ENCODE measurements at regions not wholly inside any gene's neighbourhood (a gene's known extent, or its start where the extent isn't known, plus 50 kb on each side); places are given as distances from the start of the nearest gene placed in this dataset.

DNA sequence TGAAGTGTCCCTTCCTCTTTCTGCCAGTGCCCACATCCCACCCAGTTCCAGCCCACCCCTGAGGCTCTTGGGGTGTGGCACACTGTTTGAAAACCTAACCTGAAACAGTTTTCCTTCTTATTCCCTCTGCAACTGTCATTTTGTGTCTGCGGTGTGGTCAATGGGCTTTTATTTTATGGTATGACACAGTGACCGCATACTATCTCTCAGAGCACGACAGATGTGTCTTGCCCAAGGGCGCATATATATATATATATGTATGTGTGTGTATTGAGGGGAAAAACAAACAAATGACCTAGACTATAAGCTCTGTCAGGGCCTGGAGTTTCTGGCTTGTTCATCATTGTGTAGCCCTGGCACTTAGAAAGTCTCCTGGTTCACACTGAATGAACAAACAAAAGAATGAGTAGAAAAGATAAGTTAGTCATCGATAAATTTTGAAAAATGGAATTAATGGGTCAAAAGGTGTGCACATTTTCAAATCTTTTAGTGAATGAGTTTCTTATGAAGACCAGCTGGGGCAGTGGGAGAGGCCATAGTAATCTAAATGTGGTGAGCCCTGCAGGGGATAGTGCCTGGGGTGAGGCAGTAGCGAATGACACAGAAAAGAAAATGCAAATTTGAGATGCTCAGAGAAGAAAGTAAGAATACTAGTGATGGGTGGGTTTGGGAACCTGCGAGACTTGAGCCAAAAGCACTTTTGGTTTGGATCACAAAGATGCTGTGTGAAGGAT lies 198.4 kb downstream of the SNX10 start:
- DNase-seq, result no peak

DNA sequence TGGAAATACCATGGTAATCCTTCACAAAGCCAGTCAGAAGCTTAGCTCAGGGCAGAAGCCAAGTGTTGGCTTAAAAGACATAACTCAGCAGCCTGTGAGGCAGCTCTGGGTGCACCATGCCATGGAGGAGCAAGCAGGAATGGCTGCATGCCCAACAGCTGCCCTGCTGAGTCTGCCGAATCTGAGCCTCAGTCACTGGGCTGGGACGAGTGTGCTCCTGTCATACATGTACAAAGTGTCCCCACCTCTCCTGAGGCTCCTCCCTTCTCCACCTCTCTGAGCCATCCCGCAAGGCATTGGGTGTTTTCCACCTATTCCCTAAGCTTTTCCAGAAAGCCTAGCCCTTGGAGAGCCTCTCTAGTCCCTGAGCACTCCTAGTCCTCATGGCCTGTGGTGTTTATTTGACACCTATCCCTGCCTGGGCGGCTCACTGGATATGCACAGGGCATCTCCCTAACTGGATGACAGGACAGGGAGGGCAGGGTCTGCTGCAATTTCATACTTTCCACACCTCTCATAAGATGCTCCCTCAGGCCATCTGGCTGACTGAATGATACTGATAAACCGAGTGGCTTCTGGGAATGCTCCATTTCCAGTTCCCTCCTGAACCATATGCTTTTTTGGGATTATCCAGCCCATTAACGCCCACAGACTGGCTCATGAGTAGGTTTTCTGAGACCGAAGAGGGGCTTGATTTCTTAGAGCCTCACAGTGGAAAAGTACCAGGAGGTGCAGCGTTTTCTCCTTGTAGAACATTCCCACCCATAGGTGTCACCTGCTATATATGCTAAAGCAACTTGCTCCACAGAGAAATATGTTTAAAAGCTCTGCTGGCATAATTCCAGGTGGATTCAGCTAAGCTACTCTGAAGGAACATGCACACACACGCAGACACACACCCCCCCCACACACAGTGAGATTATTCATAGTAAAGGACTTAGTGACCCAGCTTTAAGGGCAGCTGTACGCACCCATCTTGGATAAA lies 199.3 kb downstream of the SNX10 start:
- DNase-seq, result no peak

GRCh38 chr7:26492816-26493215 lies 201.2 kb downstream of the SNX10 start:
- no peak for DNase-seq

DNA sequence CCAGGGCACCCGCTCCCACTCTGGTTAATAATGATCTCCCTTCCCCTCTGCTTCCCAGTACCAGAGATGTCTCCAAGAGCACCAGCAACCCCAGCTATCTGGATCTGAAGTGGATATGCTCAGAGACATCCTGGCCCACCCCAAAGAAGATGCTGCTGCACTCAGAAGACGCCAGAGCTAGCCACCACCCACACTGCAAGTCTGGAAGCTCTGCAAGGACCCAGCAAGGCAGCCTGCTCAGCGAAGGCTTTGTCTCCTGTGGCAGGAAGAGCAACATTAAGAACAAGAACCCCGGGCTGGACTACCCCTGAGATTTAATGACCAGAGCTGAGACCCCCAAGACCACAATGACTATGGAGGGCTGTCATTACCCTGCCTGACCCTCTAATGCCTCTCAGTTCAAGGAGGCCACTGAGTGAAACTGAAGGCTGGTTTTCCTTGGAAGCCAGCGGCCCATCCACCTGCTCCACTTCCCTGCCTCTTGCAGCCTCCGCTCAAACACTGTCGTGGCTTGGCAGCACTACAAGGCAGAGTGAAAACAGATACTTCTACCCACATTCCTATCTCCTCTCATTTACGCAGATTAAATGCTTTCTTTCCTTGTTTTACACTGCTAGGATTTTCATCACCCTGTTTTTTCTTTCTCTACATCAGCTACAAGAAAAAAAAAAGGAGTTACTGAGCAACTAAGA lies 202.2 kb downstream of the SNX10 start:
- DNase-seq, result no peak

- DNase-seq, result no peak
These were observed 203.9 kb downstream of the SNX10 start for GRCh38 chr7:26495569-26495968.

DNA sequence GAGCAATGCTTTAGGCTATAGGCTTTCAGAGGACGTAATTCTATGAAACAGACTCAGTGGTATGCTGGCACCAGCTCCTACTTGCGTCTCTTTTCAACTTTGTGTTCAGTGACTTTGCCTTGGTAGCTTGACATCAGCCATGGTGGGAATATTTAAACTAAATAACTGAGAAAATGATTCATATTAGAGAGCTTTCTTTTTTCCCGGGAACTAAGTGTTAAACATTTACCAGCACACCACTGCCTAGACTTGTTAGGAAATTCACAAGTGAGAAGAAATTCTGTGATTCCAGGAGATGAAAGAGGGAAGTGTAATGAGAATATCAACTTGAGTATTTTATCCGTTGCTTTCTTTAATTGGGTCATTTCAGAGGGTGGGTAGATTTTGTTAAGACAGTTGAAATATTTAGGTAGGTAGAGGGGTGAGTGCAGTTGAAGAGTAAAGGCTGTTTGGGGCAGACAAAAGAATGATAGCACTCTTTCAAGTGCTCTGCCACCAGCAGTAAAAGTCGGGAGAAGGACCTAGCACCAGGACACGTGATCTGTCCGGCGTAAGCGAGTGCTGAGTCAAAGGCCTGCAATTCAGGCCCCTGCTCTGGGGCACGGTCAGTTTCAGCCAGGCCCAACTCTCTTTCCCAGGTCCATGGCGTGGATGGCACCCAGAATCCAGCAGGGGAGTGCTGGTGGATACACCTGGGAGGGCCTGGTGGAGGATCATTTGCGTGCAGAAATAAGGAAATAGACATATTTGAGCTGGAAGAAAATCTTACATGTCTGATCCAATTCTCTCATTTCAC lies 206.3 kb downstream of the SNX10 start:
- DNase-seq, result no peak

GRCh38 chr7:26499315-26499897 lies 207.7 kb downstream of the SNX10 start:
- DNase-seq, result no peak

DNA sequence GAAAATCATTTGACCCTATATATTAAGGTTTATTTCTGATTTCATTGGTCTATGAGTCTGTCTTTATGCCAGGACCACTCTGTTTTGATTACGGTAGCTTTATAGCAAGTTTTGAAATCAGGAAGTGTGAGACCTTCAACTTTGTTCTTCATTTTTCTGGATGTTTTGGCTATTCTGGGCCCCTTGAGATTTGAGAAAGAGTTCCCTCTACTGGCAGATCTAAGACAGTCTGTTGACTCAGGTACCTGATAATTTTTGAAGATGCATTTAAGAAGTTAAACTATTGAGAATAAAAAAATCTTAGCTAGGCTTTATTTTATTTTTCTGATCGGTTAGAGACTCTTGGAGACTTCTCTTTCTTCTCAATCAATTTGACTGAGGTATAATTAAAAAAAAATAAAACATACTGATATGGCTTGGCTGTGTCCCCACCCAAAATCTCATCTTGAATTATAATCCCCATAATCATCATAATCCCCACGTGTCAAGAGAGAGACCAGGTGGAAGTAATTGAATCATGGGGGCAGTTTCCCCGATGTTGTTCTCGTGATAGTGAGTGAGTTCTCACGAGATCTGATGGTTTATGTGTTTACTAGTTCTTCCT lies 209.2 kb downstream of the SNX10 start:
- DNase-seq, result peak; percentile 81

DNA sequence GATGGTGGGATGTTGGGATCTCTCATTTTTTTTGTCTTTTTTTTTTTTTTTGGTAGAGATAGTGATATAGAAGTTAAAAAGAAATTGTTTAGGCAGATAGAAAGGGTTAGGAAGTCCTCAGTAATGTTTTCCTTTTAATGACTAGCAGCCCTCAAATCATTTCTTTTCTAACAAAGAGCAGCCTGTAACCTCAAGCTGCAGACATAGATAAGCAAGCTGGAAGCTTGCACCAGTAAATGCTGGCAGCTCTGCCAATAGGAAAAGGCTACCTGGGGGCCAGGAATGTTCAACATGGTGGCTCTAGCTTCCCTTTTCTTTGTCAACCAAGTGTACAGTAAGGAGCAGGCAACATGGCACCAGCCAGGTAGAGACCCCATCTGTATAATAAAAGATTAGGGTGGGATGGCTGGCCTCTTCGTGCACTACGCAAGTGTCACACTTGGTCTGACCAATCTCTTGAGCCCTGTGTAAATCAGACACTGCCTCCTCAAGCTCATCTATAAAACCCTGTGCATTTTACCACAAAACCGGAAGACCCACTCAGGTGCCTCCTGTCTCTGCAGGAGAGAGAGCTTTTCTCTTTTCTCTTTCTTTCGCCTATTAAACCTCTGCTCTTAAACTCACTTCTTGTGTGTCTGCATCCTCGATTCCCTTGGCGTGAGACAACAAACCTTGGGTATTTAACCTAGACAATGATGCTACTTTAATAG lies 212.9 kb downstream of the SNX10 start:
- DNase-seq, result no peak

DNA sequence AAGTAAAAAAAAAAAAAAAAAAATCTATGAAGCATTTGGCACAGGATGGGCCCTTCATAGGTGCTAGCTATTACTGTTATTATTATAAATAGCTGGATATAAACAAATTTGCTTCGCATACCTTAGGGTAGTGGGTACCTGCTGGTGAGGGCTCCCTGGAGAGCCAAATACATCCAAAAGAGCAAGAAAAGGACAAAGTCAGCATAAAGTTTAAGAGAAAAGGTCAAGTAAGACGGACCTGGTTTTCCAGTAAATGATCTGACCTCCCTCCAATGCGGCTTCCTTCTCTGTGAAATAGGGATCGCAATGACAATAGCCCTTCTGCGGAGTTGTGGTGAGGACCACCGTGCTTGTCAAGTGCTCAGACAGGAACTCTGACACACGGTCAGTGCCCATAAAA lies 214.5 kb downstream of the SNX10 start:
- DNase-seq, result no peak

GRCh38 chr7:26507108-26507987 lies 215.7 kb downstream of the SNX10 start:
- no peak for DNase-seq

DNA sequence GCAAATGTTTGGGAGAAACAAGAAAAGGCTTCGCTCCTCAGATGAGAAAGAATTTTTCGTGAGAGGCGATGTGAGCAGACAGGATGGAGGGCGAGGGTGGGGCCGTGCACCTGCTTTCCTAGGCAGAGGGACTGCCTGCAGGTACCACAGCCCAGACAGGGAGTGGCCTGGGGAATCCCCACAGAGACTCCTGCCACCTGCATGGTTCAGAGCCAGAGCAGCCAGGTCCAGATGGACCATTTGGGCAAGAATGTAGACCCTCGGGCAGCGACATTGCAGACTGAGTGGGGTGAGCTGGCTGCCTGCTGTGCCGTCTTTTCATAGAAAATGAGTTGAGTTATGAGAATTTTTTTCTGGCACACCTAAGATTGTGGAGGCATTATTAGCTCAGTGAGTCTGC lies 216.8 kb downstream of the SNX10 start:
- DNase-seq, result no peak

DNA sequence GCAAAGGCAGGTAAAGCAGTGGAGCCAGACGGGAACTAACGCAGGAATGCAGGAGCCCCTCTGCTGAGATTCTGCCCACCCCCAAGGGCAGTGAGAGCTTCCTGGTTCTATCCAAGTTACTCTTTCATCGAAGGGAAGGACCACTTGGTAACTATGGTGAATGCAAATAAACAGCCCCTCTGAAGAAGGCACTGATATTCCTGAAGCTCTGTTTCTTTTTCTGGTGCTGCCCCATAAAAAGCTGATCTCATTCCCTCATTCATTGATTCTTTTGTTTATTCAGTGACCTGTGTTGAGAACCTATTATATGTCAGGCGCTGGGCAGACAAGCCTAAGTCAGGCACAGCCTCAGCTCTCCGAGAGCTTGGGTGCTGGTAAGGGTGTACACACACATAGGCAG lies 217.3 kb downstream of the SNX10 start:
- DNase-seq, result no peak

- DNase-seq, result peak; percentile 77
These were observed 218.7 kb downstream of the SNX10 start for GRCh38 chr7:26510231-26510957.

DNA sequence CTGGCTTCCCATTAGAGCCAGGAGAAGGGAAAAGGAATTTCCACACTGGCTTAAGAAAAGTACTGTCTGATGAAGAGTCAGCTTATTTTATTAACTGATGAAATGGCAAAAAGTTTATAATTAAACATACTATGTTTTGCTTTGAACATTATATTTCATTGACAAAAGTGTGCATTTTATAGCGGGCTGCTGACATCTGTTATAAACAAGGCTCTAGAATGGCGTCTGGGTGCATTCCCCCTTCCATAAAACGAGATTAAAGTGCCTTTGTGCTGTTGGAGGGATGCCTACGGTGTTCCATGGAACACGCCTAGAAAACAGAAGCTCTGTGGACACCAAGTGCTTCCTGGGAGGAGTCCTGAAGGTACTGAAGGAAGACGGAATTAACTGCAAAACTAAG lies 220.2 kb downstream of the SNX10 start:
- DNase-seq, result no peak

DNA sequence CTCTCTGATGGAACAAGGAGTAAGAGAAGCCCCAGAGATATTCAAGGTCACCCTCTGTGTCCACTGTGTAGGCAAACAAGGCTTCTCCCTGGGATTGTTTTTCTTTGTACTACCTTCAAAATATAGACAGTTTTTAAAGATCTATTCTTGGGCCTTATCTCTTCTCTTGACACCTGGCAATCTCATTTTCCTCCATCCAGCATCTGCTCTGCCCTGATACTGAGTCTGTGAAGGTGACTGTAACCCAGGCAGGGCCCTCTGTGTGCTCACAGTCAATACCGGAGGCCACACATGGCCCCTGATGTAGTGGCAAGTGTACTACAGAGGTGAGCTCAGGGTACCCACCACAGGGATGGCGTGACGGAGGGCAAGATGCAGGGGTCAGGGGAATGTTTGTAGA lies 221.1 kb downstream of the SNX10 start:
- no peak for DNase-seq

DNA sequence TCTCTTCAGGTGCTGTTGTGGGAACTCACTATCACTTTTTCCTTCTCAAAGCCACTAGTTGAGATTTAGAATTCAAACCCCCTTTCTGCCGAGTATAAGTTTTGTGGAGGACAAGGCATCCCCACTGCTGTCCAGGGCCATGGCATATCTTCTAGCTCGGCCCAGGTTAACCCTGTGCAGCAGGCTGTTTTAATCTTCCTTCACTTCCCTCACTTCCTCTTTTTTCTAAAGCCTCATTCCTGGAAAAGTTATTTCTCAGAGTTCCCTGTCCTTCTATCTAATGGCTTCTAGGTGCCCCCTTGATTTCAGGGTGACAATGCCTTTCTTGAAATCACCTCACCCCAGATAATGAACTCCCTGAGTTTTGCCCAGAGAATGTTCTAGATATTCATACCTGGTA lies 222.3 kb downstream of the SNX10 start:
- peak; percentile 6 for DNase-seq

- no peak for DNase-seq
These were observed 223.0 kb downstream of the SNX10 start for GRCh38 chr7:26514633-26515032.

DNA sequence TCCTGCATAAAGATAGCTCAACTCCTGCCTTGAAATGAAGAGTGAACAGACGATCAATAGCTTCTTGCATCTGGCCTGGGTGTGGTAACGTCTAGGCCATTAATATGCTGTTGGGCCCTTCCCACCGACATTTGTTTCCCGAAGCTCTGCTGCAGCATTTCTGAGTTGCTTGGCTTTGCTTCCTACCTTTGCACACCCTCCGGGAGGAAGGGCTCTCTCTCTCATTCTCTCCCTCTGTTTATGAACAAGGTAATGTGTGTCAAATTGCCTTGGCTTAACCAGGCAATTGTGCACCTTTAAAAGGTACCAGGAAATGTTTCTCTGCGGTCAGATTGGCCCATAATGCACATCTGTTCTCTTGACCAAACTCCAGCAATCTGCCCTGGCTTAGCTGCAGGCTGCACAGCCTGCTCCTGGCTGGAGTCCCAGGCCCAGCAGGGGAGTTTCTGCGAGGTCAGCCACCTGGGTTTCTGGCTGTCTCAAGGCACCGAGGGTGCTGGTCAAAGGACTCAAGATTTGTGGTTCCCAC lies 223.7 kb downstream of the SNX10 start:
- DNase-seq, result no peak
